GM23248 (cell line): ENCODE measurements at regions not wholly inside any gene's neighbourhood (a gene's known extent, or its start where the extent isn't known, plus 50 kb on each side); places are given as distances from the start of the nearest gene placed in this dataset.

Experiments used
- EZH2 ChIP-seq: fragments of 200-600 bp; sonication (generic); IDR thresholded peaks from 2 replicates; pipeline ENCODE4 v1.6.1; 2018; ENCODE audit warnings: antibody characterized with exemption, mild to moderate bottlenecking; ENCODE audit not compliant: insufficient read depth, poor library complexity, severe bottlenecking
- EZH2phosphoT487 ChIP-seq: fragments of 200-600 bp; sonication (generic); IDR thresholded peaks from 2 replicates; pipeline ENCODE4 v1.6.1; 2018; ENCODE audit warnings: antibody characterized with exemption, moderate library complexity, mild to moderate bottlenecking, low read depth; ENCODE audit not compliant: insufficient read depth

GRCh38 chr10:84012431-84012830, 126.9 kb upstream of the GHITM start:
- no peak for TF ChIP-seq EZH2
- TF ChIP-seq EZH2phosphoT487: no peak
